Osteoblast (primary cell): ENCODE measurements at regions not wholly inside any gene's neighbourhood (a gene's known extent, or its start where the extent isn't known, plus 50 kb on each side); places are given as distances from the start of the nearest gene placed in this dataset.

Source experiments
- DNase-seq: peaks from one replicate; pipeline ENCODE4 v3.0.0; 2011; ENCODE audit warnings: low spot score, mixed read lengths; ENCODE audit not compliant: insufficient read length; ENCODE audit errors: missing footprints
- H2AFZ ChIP-seq: 2 replicates; pipeline ENCODE4 v1.6.0; 2011; ENCODE audit warnings: mild to moderate bottlenecking, low read length
- H3K27ac ChIP-seq: 2 replicates; pipeline ENCODE4 v1.5.1; 2011; ENCODE audit warnings: mild to moderate bottlenecking, low read depth, low read length, moderate library complexity
- H3K27me3 ChIP-seq: 2 replicates; pipeline ENCODE4 v1.6.0; 2012; ENCODE audit warnings: mild to moderate bottlenecking, control low read depth, inconsistent platforms, low read length, moderate library complexity; ENCODE audit not compliant: insufficient read depth
- H3K36me3 ChIP-seq: 2 replicates; pipeline ENCODE4 v1.5.1; 2011; ENCODE audit warnings: mild to moderate bottlenecking, low read length, control low read depth, moderate library complexity; ENCODE audit not compliant: insufficient read depth
- H3K4me1 ChIP-seq: 2 replicates; pipeline ENCODE4 v1.5.1; 2011; ENCODE audit warnings: mild to moderate bottlenecking, low read length, control low read depth, moderate library complexity; ENCODE audit not compliant: insufficient read depth
- H3K4me2 ChIP-seq: 2 replicates; pipeline ENCODE4 v1.6.0; 2011; ENCODE audit warnings: mild to moderate bottlenecking, low read length; ENCODE audit not compliant: insufficient read depth
- H3K4me3 ChIP-seq: fragments of 200-600 bp; sonication (generic); 3 replicates; pipeline ENCODE4 v1.5.1; 2012; ENCODE audit warnings: mild to moderate bottlenecking, low read length, inconsistent platforms; ENCODE audit not compliant: insufficient read depth
- H3K79me2 ChIP-seq: 2 replicates; pipeline ENCODE4 v1.6.0; 2012; ENCODE audit warnings: mild to moderate bottlenecking, low read length, control low read depth, inconsistent platforms; ENCODE audit not compliant: insufficient read depth
- H3K9me3 ChIP-seq: 2 replicates; pipeline ENCODE4 v1.5.1; 2011; ENCODE audit warnings: low read depth, low read length, control low read depth
- H4K20me1 ChIP-seq: 2 replicates; pipeline ENCODE4 v1.6.0; 2012; ENCODE audit warnings: mild to moderate bottlenecking, low read length, control low read depth; ENCODE audit not compliant: insufficient read depth
- TF ChIP-seq, protein P1 (sequence below): IDR thresholded peaks from 2 replicates; pipeline ENCODE4 v1.5.1; 2011; ENCODE audit warnings: mild to moderate bottlenecking, low read depth, low read length, moderate library complexity; ENCODE audit errors: extremely low read depth

DNA sequence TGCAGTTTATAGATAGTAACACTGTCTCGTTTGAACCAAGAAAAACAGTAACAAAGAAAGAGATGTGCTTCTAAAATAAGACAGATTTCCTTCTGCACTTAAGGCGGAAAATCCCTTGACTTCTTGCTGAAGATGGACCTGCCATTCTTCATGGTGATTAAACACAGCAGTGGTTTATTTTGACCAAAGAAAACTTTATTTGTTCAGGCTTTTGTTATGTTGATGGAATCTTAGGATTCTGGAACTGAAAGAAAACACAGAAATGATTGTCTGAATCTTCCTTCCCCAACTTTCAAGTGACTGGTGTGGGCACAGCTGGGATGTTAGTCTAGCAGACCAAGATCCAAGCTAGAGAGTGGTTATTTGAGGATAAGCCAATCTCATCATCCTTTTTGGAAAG, 72.2 kb downstream of the DACT1 start:
- no peak overlapping the region for H2AFZ ChIP-seq
- no peak overlapping the region for H3K4me2 ChIP-seq

DNA sequence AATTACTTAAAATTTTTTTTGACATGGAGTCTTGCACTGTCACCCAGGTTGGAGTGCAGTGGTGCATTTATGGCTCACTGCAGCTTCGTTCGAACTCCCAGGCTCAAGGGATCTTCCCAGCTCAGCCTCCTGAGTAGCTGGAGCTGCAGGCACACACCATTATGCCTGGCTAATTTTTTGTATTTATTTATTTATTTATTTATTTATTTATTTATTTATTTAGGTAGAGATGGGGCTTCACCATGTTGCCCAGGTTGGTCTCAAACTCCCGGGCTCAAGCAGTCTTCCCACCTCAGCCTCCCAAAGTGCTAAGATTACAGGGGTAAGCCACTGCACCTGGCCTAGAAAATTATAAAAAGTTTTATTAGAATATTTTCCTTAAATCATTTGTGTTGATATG, 73.6 kb downstream of the DACT1 start:
- no peak overlapping the region for H3K4me2 ChIP-seq
- no peaks in the 10 kb centered on the region for H4K20me1 ChIP-seq
- H3K27me3 ChIP-seq = no peaks in the 10 kb centered on the region
- H3K4me3 ChIP-seq = no peak overlapping the region
- no peaks in the 10 kb centered on the region for H3K4me1 ChIP-seq
- no peaks in the 10 kb centered on the region for H3K9me3 ChIP-seq
- no peak overlapping the region for H2AFZ ChIP-seq
- TF ChIP-seq, protein P1, sequence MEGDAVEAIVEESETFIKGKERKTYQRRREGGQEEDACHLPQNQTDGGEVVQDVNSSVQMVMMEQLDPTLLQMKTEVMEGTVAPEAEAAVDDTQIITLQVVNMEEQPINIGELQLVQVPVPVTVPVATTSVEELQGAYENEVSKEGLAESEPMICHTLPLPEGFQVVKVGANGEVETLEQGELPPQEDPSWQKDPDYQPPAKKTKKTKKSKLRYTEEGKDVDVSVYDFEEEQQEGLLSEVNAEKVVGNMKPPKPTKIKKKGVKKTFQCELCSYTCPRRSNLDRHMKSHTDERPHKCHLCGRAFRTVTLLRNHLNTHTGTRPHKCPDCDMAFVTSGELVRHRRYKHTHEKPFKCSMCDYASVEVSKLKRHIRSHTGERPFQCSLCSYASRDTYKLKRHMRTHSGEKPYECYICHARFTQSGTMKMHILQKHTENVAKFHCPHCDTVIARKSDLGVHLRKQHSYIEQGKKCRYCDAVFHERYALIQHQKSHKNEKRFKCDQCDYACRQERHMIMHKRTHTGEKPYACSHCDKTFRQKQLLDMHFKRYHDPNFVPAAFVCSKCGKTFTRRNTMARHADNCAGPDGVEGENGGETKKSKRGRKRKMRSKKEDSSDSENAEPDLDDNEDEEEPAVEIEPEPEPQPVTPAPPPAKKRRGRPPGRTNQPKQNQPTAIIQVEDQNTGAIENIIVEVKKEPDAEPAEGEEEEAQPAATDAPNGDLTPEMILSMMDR = no peak
- no peak for DNase-seq
- no peak overlapping the region for H3K27ac ChIP-seq
- H3K79me2 ChIP-seq = no peaks in the 10 kb centered on the region
- no peaks in the 10 kb centered on the region for H3K36me3 ChIP-seq

More for the DNA sequence above, 72.2 kb downstream of the DACT1 start:
- no peaks in the 10 kb centered on the region for H3K27me3 ChIP-seq
- no peak overlapping the region for H3K4me3 ChIP-seq
- H3K27ac ChIP-seq = no peak overlapping the region
- no peak for DNase-seq
- H3K9me3 ChIP-seq = no peaks in the 10 kb centered on the region
- H4K20me1 ChIP-seq = no peaks in the 10 kb centered on the region
- H3K4me1 ChIP-seq = no peaks in the 10 kb centered on the region
- TF ChIP-seq, protein P1 = no peak
- H3K79me2 ChIP-seq = no peaks in the 10 kb centered on the region
- no peaks in the 10 kb centered on the region for H3K36me3 ChIP-seq

DNA sequence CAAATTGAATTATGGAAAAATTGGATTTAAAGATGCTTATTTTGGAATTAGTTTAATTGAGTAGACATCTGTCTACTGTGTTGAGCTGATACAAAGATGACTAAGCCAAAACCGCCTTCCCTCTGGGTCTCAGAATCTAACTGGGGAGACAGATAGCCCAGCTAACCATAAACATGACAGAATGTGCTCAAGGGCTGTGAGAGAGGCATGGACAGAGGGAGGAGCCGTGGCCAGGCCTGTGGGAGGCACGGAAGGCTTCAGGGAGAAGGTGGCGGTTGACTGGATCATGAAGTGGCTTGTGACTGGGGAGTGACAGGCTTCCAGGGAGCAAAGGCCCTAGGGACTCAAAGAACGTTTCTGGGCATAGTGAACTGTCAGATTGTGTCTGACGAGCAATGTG, 74.6 kb downstream of the DACT1 start:
- no peaks in the 10 kb centered on the region for H3K36me3 ChIP-seq
- TF ChIP-seq, protein P1 = no peak
- no peak overlapping the region for H3K4me2 ChIP-seq
- H3K4me3 ChIP-seq = no peak overlapping the region
- no peak overlapping the region for H2AFZ ChIP-seq
- no peaks in the 10 kb centered on the region for H3K9me3 ChIP-seq
- H3K27ac ChIP-seq = no peak overlapping the region
- H3K79me2 ChIP-seq = no peaks in the 10 kb centered on the region
- DNase-seq = peak; percentile 43
- H4K20me1 ChIP-seq = no peaks in the 10 kb centered on the region
- no peaks in the 10 kb centered on the region for H3K27me3 ChIP-seq
- H3K4me1 ChIP-seq = peaks cover 4% of the 10 kb centered on the region

DNA sequence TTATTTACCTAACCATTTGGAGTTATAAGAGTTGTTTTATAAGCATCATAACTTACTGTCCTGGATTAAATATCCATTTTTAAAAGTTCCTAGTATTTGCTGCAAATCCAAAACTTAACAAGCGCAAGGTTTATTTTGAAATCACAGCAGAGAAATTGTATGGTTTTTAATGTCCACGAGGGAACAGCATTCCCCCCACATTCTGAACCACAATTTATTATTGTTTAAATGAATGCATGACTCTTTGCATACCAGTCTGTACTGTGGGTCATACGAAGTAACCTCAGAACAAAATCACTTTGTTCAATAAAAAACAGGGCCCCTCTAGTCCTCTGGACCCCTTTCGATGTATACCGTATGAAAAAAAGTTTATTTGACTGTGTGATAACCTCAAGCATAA, 75.9 kb downstream of the DACT1 start:
- H3K79me2 ChIP-seq = no peaks in the 10 kb centered on the region
- no peaks in the 10 kb centered on the region for H3K9me3 ChIP-seq
- no peaks in the 10 kb centered on the region for H4K20me1 ChIP-seq
- no peak overlapping the region for H2AFZ ChIP-seq
- peaks cover 4% of the 10 kb centered on the region for H3K4me1 ChIP-seq
- H3K27ac ChIP-seq = no peak overlapping the region
- TF ChIP-seq, protein P1 = no peak
- H3K36me3 ChIP-seq = no peaks in the 10 kb centered on the region
- H3K27me3 ChIP-seq = no peaks in the 10 kb centered on the region
- no peak overlapping the region for H3K4me2 ChIP-seq
- no peak overlapping the region for H3K4me3 ChIP-seq
- no peak for DNase-seq
